Astrocyte (in vitro differentiated cells and primary cell): ENCODE measurements at regions not wholly inside any gene's neighbourhood (a gene's known extent, or its start where the extent isn't known, plus 50 kb on each side); places are given as distances from the start of the nearest gene placed in this dataset.

Experiments
- DNase-seq: peaks from one replicate; pipeline ENCODE4 v3.0.0-alpha.2; 2010; ENCODE audit warnings: low read depth
- FAIRE-seq: peaks from 2 replicates; lab custom pipeline; 2011; peaks lifted over from hg19 to GRCh38; lab: Jason Lieb, UNC
- H2AFZ ChIP-seq: 2 replicates; pipeline ENCODE4 v1.6.0; 2012; ENCODE audit warnings: low read depth, low read length, inconsistent platforms
- H3K27ac ChIP-seq: 2 replicates; pipeline ENCODE4 v1.5.1; 2011; ENCODE audit warnings: low read depth, low read length, inconsistent platforms
- H3K27me3 ChIP-seq: 2 replicates; pipeline ENCODE4 v1.6.0; 2011; ENCODE audit warnings: low read length, inconsistent platforms; ENCODE audit not compliant: insufficient read depth
- H3K36me3 ChIP-seq: 2 replicates; pipeline ENCODE4 v1.5.1; 2011; ENCODE audit warnings: low read length, inconsistent platforms; ENCODE audit not compliant: insufficient read depth
- H3K4me1 ChIP-seq: 2 replicates; pipeline ENCODE4 v1.5.1; 2011; ENCODE audit warnings: low read length, inconsistent platforms; ENCODE audit not compliant: insufficient read depth
- H3K4me2 ChIP-seq: 2 replicates; pipeline ENCODE4 v1.6.0; 2012; ENCODE audit warnings: low read length, inconsistent platforms
- H3K4me3 ChIP-seq: 2 replicates; pipeline ENCODE4 v1.5.1; 2011; ENCODE audit warnings: low read depth, mild to moderate bottlenecking, low read length, inconsistent platforms; ENCODE audit not compliant: insufficient read depth
- H3K79me2 ChIP-seq: 2 replicates; pipeline ENCODE4 v1.6.0; 2012; ENCODE audit warnings: mild to moderate bottlenecking, low read length, inconsistent platforms; ENCODE audit not compliant: insufficient read depth
- H3K9ac ChIP-seq: 2 replicates; pipeline ENCODE4 v1.6.0; 2012; ENCODE audit warnings: mild to moderate bottlenecking, low read length, inconsistent platforms
- H3K9me3 ChIP-seq: 2 replicates; pipeline ENCODE4 v1.5.1; 2012; ENCODE audit warnings: low read depth, mild to moderate bottlenecking, low read length, inconsistent platforms; ENCODE audit not compliant: insufficient read depth
- H4K20me1 ChIP-seq: 2 replicates; pipeline ENCODE4 v1.6.0; 2012; ENCODE audit warnings: low read length, inconsistent platforms; ENCODE audit not compliant: insufficient read depth
- H3K27ac Mint-ChIP-seq: one replicate; pipeline ENCODE4 v1.8.0; 2021; ENCODE audit warnings: mild to moderate bottlenecking, mixed read lengths; ENCODE audit not compliant: unreplicated experiment
- H3K27me3 Mint-ChIP-seq: one replicate; pipeline ENCODE4 v1.8.0; 2021; ENCODE audit warnings: low read depth, mixed read lengths; ENCODE audit not compliant: unreplicated experiment
- H3K36me3 Mint-ChIP-seq: one replicate; pipeline ENCODE4 v1.8.0; 2021; ENCODE audit warnings: low read depth, mixed read lengths; ENCODE audit not compliant: unreplicated experiment
- H3K4me1 Mint-ChIP-seq: one replicate; pipeline ENCODE4 v1.8.0; 2021; ENCODE audit warnings: low read depth, mixed read lengths; ENCODE audit not compliant: unreplicated experiment
- H3K4me3 Mint-ChIP-seq: one replicate; pipeline ENCODE4 v1.8.0; 2021; ENCODE audit warnings: mild to moderate bottlenecking, moderate library complexity, mixed read lengths; ENCODE audit not compliant: unreplicated experiment
- H3K9me3 Mint-ChIP-seq: one replicate; pipeline ENCODE4 v1.8.0; 2021; ENCODE audit warnings: mild to moderate bottlenecking, mixed read lengths; ENCODE audit not compliant: unreplicated experiment
- CTCF ChIP-seq: IDR thresholded peaks from 2 replicates; pipeline ENCODE4 v1.5.1; 2011; ENCODE audit warnings: low read depth, mild to moderate bottlenecking, inconsistent platforms, low read length, moderate library complexity; ENCODE audit not compliant: insufficient read depth
- EZH2 ChIP-seq: IDR thresholded peaks from 2 replicates; pipeline ENCODE4 v1.6.1; 2012; ENCODE audit warnings: mild to moderate bottlenecking, low read length, inconsistent platforms; ENCODE audit not compliant: insufficient read depth

- H3K4me3 Mint-ChIP-seq, result no peak overlapping the region
- no peak overlapping the region for H3K27ac Mint-ChIP-seq
- Histone ChIP-seq H3K36me3 (no peaks in the 10 kb centered on the region), H3K27ac (no peak overlapping the region), H3K4me3 (no peak overlapping the region), H3K9ac (no peak overlapping the region), H4K20me1 (no peaks in the 10 kb centered on the region), H3K9me3 (no peaks in the 10 kb centered on the region), H3K27me3 (peaks cover 11% of the 10 kb centered on the region), H3K79me2 (no peaks in the 10 kb centered on the region), H3K4me2 (no peak overlapping the region), H2AFZ (peak overlapping the region; percentile 31), H3K4me1 (peaks cover 4% of the 10 kb centered on the region)
- H3K36me3 Mint-ChIP-seq, result no peaks in the 10 kb centered on the region
- DNase-seq (no peak), FAIRE-seq (no peak)
- H3K4me1 Mint-ChIP-seq, result peaks cover 2% of the 10 kb centered on the region
- TF ChIP-seq CTCF, result no peak
- no peak for TF ChIP-seq EZH2
- H3K27me3 Mint-ChIP-seq, result peaks cover 18% of the 10 kb centered on the region
- peaks cover 4% of the 10 kb centered on the region for H3K9me3 Mint-ChIP-seq
Measured at GRCh38 chr13:26485288-26485687, 72.2 kb upstream of the WASF3 start.

GRCh38 chr13:26485786-26486185 is 71.7 kb upstream of the WASF3 start:
- Mint-ChIP-seq H3K27ac (no peak overlapping the region), H3K27me3 (peaks cover 22% of the 10 kb centered on the region), H3K4me3 (no peak overlapping the region), H3K9me3 (peaks cover 4% of the 10 kb centered on the region), H3K4me1 (no peaks in the 10 kb centered on the region), H3K36me3 (no peaks in the 10 kb centered on the region)
- Histone ChIP-seq H3K27me3 (peaks cover 11% of the 10 kb centered on the region), H3K9me3 (no peaks in the 10 kb centered on the region), H3K4me1 (no peaks in the 10 kb centered on the region), H3K4me2 (no peak overlapping the region), H3K27ac (no peak overlapping the region), H3K36me3 (no peaks in the 10 kb centered on the region), H4K20me1 (no peaks in the 10 kb centered on the region), H3K79me2 (no peaks in the 10 kb centered on the region), H3K9ac (no peak overlapping the region), H2AFZ (peak overlapping the region; percentile 31), H3K4me3 (no peak overlapping the region)
- no peak for FAIRE-seq
- no peak for DNase-seq
- TF ChIP-seq EZH2, result no peak
- no peak for TF ChIP-seq CTCF

DNA sequence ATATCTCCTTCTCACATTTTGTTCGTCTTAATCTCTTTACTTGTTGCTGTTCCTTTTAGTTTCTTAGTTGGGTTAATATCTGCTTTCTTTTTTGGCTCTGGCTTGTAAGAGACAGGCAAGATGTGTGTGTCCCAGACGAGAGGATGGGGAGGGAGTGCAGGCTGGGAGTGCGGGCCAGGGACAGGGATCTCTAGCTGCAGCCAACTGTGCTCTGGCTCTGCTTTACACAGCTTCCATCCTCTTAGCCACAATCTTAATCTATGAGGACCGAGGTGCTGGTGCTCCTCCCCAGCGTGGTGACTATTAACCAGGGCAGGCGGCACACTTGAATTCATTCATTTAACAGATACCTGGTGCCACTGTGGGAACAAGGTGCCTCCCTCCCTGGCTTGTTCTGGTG is 70.9 kb upstream of the WASF3 start:
- Mint-ChIP-seq H3K27me3 (peaks cover 24% of the 10 kb centered on the region), H3K36me3 (no peaks in the 10 kb centered on the region), H3K27ac (no peak overlapping the region), H3K9me3 (peaks cover 4% of the 10 kb centered on the region), H3K4me1 (no peaks in the 10 kb centered on the region), H3K4me3 (no peak overlapping the region)
- no peak overlapping the region for H3K4me3 ChIP-seq
- no peaks in the 10 kb centered on the region for H4K20me1 ChIP-seq
- H3K27me3 ChIP-seq, result peaks cover 11% of the 10 kb centered on the region
- no peaks in the 10 kb centered on the region for H3K79me2 ChIP-seq
- no peaks in the 10 kb centered on the region for H3K4me1 ChIP-seq
- H3K4me2 ChIP-seq, result no peak overlapping the region
- TF ChIP-seq EZH2 (no peak), CTCF (no peak)
- H3K27ac ChIP-seq, result no peak overlapping the region
- no peak for FAIRE-seq
- H2AFZ ChIP-seq, result no peak overlapping the region
- H3K9ac ChIP-seq, result no peak overlapping the region
- no peaks in the 10 kb centered on the region for H3K9me3 ChIP-seq
- DNase-seq, result no peak
- H3K36me3 ChIP-seq, result no peaks in the 10 kb centered on the region
